Renal pelvis (tissue), 1 donor: ENCODE measurements at regions not wholly inside any gene's neighbourhood (a gene's known extent, or its start where the extent isn't known, plus 50 kb on each side); places are given as distances from the start of the nearest gene placed in this dataset.
A peak's percentile ranks its signal among the peaks of the same experiment; 100 is the strongest.
"Not testable (repeated sequence)": the region's sequence is repeated elsewhere in the genome, so short reads cannot be mapped to it uniquely, and the experiment has no call there.

Experiments
- DNase-seq: peaks from one replicate; pipeline ENCODE4 v3.0.0-alpha.2; 2013

DNA sequence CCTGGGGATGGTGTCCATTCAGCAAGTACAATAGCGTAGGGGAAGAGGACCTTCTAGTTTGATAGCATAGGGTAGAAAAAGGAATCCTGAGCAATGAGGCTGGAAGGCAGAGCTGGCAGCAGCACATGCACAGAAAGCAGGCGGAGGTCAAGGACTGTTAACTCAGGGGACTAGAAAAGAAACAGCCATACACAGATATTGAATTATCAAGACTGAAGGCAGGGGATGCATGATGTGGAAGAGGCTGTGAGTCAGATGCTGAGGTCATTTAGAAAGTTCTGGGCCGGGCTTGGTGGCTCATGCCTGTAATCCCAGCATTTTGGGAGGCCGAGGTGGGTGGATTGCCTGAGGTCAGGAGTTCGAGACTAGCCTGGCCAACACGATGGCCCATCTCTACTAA lies 65.6 kb downstream of the OPTC start:
- DNase-seq = no peak

DNA sequence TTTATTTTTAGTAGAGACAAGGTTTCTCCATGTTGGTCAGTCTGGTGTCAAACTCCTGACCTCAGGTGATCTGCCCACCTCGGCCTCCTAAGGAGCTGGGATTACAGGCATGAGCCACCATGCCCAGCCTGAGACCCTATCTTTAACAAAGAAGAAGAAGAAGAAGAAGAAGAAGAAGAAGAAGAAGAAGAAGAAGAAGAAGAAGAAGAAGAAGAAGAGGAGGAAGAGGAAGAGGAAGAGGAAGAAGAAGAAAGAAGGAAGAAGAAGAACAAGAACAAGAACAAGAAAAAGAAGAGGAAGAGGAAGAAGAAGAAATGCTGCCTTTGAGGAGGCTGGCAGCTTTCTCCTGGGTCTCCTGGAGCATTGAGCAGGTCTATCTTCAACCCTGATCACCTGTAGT lies 64.9 kb upstream of the ATP2B4 start:
- not testable (repeated sequence) for DNase-seq

DNA sequence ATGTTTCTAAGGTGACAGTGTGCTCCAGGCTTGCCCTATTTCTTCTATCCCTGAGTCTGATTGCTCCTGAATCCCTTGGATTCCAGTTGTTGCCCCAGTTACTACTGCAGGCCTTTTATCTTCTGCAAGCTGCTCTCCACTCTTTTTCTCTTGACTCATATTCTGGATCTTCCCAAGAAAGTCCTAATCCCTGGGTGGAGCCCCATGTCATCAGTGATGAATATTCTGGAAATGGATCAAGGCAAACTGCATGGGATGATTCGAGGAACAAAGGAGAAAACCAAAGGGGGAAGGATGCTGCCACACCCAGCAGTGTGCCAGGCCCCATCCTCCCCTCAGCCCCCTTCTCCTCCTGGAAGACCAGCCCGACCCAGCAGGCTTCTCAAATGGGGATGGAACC lies 63.3 kb upstream of the ATP2B4 start:
- no peak for DNase-seq

DNA sequence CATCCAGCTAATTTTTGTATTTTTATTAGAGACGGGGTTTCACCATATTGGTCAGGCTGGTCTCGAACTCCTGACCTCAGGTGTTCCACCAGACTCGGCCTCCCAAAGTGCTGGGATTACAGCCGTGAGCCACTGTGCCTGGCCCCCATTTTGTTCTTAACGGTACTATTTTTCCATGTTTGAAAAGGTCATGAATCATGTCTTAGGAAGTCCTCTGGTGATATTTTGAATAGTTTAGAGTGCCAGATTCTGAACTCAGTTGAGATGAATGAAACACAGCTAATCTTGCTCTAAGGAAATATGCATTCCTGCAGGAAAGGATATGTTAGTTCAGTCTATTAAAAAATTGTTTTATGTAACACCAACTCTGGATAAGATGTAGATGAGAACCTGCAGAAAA lies 62.6 kb upstream of the ATP2B4 start:
- DNase-seq = no peak

DNA sequence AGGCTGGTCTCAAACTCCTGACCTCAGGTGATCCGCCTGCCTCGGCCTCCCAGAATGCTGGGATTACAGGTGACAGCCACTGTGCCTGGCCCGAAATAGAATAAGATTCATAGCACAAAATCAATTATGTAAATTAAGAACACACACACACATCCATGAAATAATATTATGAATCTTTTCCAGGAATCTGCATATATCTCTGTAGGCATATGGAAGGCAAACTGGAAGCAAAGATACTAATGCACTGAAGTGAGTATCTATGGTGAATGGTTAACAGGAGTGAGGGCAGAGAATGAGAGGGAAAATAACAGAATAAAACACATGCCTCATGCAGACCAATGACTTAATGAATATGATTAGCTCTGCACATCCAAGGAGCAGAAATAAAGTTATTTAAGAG lies 61.6 kb upstream of the ATP2B4 start:
- no peak for DNase-seq

DNA sequence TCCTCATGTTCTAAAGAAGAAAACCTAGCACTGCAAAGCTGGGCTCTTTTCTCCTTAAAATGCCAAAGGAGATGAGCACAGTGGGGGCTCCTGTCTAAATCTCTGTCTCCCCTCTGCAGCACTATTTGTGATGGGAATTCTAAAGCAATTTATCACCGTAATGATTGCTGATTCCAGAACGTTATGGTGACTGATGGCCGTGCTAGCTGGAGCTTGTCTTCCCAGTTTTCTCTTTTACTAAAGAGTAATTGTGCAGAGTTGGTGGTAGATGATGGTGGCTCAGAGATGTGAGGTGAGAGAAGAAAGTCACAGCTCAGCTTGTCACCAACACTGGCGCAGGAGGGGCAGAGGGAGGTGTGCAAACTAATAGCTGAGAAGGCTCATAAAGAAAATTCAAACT lies 60.7 kb upstream of the ATP2B4 start:
- DNase-seq = no peak

DNA sequence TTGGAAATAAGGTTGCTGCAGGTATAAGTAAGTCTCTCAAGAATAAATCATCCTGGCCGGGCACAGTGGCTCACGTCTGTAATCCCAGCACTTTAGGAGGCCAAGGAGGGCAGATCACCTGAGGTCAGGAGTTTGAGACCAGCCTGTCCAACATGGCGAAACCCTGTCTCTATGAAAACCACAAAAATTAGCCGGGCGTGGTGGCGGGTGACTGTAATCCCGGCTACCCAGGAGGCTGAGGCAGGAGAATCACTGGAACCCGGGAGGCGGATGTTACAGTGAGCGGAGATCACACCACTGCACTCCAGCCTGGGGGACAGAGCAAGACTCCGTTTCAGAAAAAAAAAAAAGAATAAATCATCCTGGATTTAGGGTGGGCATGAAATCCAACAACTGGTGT lies 59.7 kb upstream of the ATP2B4 start:
- not testable (repeated sequence) for DNase-seq

DNA sequence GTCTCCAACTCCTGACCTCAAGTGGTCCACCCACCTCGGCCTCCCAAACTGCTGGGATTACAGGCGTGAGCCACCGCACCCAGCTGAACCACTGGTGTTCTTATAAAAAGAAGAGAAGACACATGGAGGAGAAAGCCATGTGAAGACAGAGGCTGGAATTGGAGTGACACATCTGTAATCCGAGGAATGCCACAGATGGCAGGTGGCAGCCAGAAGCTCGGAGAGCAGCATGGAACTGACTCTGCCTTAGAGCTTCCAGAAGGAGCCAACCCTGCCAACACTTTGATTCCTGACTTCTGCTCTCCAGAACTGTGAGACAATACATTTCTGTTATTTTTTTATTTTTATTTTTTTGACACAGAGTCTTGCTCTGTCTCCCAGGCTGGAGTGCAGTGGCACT lies 59.0 kb upstream of the ATP2B4 start:
- no peak for DNase-seq

DNA sequence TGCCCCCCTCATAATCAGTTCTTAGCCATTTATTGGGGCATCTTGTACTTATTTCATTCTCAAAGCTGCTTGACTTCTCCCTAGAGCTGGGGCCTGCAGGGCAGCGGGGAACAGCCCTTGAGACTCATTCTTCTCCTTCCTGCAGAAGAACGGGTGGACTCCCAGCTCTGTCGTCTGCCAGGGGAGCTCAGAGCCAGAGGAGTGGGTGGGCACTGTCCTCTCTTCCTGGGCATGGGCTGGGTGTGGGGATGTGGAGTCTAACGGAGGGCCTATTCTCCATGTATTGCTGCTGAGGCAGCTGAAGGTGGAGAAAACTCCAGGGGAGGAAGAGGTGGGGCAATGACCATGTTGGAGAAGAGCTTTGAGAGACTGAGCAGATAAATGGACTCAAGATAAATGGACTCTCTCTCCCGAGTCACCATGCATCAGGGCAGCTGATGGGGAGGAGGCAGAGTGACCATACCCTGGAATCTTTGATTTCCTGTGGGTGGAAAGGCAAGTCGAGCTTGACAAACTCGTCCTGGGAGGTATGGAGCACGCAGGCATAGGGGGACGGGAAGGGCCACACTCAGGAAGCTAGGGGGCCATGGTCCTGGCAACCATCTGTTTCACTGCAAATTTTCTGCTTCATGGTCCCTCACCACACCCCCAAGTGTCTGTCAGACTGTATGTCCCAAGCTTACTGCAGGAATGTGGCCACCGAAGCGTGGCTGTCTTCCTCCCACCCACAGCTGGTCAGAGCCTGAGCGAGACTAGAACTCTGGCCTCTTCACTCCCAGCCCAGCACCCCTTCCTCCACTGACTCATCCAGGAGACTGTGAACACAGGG lies 56.9 kb upstream of the ATP2B4 start:
- DNase-seq = no peak

DNA sequence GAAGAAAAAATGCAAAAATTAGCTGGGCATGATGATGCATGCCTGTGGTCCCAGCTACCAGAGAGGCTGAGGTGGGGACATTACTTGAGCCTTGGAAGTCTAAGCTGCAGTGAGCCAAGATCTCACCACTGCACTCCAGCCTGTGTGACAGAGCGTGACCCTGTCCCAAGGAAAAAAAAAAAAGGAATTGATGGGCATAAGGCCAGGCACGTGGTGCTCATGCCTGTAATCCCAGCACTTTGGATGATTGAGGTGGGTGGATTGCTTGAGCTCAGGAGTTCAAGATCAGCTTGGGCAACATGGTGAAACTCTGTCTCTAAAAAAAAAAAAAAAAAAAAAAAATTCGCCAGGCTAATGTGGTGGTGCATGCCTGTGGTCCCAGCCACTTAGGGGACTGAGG lies 55.8 kb upstream of the ATP2B4 start:
- no peak for DNase-seq

DNA sequence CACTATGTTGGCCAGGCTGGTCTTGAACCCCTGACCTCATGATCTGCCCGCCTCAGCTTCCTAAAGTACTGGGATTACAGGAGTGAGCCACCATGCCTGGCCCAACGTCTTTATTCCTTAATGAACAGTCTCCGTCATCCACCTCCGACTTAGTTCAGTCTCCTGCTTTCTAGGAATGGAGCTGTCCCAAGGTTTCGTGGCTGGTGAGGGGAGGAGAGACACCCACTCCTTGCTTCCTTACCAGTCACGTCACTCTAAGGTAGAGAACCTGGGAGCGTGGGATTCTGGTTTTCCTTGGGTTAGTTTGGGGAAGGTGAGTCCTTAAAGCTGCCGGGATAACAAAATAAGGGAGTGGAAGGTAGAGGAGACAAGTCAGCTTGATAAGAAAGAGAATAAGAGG lies 55.0 kb upstream of the ATP2B4 start:
- no peak for DNase-seq

DNA sequence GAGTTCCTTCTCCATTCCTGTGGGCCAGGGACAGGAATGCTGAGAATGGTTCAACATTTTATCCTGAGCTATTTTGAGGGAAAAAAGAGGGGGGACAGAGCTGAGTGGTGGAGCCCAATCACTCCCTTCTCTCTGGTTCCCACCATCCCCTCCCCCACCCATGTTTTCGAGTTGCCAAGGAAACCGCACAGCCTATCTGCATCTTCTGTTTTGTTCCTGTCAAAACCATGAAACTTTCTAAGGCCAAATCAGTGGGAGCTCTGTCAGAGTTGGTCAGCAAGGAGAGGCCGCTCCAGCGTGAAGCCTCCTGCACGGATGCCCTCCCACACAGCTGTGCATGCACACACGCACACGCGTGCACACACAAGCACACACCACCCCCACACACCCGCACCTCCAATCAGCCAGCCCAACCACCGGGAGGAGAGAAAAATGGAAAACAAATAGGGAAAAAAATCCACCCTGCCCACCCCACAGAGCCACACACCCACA lies 54.5 kb upstream of the ATP2B4 start:
- peak; percentile 85 for DNase-seq

DNA sequence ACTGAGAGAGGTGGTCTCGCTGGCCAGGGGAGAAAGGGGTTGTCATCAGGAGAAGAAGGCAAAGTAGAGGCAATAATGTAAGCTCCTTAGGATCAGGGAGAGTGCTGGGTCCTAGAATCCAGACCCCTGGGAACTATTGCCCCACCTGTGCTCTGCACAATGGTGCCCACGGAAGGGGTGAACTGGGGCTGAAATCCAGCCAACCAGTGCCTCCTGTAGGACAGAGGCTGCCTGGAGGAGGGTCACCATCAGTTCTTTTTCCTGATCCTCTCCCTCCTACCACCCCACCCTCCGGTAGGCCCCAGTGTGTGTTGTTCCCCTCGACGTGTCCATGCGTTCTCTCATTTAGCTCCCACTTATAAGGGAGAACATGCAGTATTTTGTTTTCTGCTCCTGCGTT lies 52.9 kb upstream of the ATP2B4 start:
- no peak for DNase-seq
